ENCODE measurements at regions not wholly inside any gene's neighbourhood (a gene's known extent, or its start where the extent isn't known, plus 50 kb on each side); places are given as distances from the start of the nearest gene placed in this dataset.
"Not testable (repeated sequence)": the region's sequence is repeated elsewhere in the genome, so short reads cannot be mapped to it uniquely, and the experiment has no call there.

DNA sequence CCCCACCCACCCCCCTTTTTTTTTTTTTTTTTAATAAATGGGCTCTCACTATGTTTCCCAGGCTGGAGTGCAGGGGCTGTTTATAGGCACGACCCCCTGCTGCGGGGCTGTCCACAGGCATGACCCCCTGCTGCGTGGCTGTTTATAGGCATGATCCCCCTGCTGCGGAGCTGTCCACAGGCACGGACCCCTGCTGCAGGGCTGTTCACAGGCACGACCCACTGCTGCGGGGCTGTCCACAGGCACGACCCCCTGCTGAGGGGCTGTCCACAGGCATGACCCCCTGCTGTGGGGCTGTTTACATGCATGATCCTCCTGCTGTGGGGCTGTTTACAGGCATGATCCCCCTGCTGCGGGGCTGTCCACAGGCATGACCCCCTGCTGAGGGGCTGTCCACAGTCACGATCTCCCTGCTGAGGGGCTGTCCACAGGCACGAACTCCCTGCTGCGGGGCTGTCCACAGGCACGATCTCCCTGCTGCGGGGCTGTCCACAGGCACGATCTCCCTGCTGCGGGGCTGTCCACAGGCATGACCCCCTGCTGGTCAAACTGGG lies 1385.3 kb downstream of the FOXD4L5 start:
- H2BK5ac ChIP-seq (ENCODE audit: low read depth, low read length, poor library complexity, severe bottlenecking); CTCF ChIA-PET; dilution Hi-C loops (cut with HindIII; ENCODE audit: low sequenced_read_pairs, unreplicated experiment): not testable (repeated sequence)

DNA sequence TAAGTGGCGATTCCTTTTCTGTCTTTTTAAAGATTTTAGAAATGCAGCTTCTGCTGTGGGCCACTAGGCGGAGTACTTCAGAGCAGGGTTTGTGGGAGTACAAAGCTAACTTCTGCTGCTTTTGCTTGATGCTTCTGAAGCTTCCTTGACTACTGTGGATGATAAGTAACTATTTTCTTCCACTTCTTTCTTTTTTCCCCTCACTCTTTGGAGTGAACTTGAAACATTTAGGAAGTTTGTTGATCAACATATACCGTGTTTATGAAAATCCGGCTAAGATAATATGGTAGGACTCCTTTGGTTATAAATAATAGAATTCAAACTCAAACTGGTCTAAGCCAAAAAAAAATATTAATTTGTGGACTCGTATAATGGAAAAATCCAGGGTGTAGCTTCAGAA lies 1403.6 kb downstream of the FOXD4L5 start:
- POLR2A ChIA-PET (ENCODE audit: unreplicated experiment); H4K20me1 ChIP-seq (ENCODE audit: insufficient read depth, low read length); H2BK20ac ChIP-seq (ENCODE audit: low read depth, low read length); H3K4me1 ChIP-seq (ENCODE audit: control insufficient read depth, insufficient read depth, low read length); H3K56ac ChIP-seq (ENCODE audit: extremely low read depth, insufficient read depth, low read length); DNase-seq; ATAC-seq (ENCODE audit: low read depth); intact Hi-C loops (cut with micrococcal nuclease); H3K27me3 ChIP-seq (ENCODE audit: control insufficient read depth, insufficient read depth, low read length); H4K5ac ChIP-seq (ENCODE audit: low read depth, low read length); H2AK9ac ChIP-seq (replicated peaks; ENCODE audit: low read depth, low read length, poor library complexity); H3K36me3 ChIP-seq (ENCODE audit: control insufficient read depth, insufficient read depth, low read length); H2BK5ac ChIP-seq (ENCODE audit: low read depth, low read length, poor library complexity, severe bottlenecking); H3K14ac ChIP-seq (replicated peaks; ENCODE audit: low read depth, low read length); BruUV-seq (replicated peaks); H3K27ac ChIP-seq (ENCODE audit: insufficient read depth, low read length); H2BK120ac ChIP-seq (ENCODE audit: low read depth, low read length); H3K4ac ChIP-seq (ENCODE audit: low read depth, low read length); CTCF ChIA-PET; H3K9me1 ChIP-seq (ENCODE audit: insufficient read depth, low read length); H2BK15ac ChIP-seq (ENCODE audit: low read depth, low read length); H4K91ac ChIP-seq (ENCODE audit: insufficient read depth, low read depth, low read length); H2AFZ ChIP-seq (replicated peaks; ENCODE audit: low read length, poor library complexity); H3K79me1 ChIP-seq (ENCODE audit: low read depth in 1 of 2, low read length in 2 of 2); H3K9me3 ChIP-seq (ENCODE audit: control insufficient read depth, insufficient read depth, low read length); H4K8ac ChIP-seq (ENCODE audit: low read depth in 2 of 2, low read length in 2 of 2); H3K4me2 ChIP-seq (ENCODE audit: low read depth, low read length); H2AK5ac ChIP-seq (ENCODE audit: low read depth, low read length); H3K23ac ChIP-seq (ENCODE audit: low read depth, low read length); H3K9ac ChIP-seq (ENCODE audit: low read depth, low read length); H3K18ac ChIP-seq (ENCODE audit: low read depth, low read length); in situ Hi-C loops (cut with MboI; ENCODE audit: low sequenced_read_pairs); H3K4me3 ChIP-seq (ENCODE audit: insufficient read depth, low read depth, low read length); dilution Hi-C loops (cut with HindIII; ENCODE audit: low sequenced_read_pairs, unreplicated experiment): not testable (repeated sequence)
- no CpG with 5 or more reads among the region's 5 CpGs for WGBS, 2 experiments (ENCODE audit: extremely low coverage in 2 of 2, insufficient read length in 1 of 2)

More for the DNA sequence above, 1385.3 kb downstream of the FOXD4L5 start:
- H3K79me1 ChIP-seq (ENCODE audit: low read depth in 1 of 2, low read length in 2 of 2); H3K4me3 ChIP-seq (ENCODE audit: insufficient read depth, low read depth, low read length); H3K9ac ChIP-seq (ENCODE audit: low read depth, low read length); H3K27ac ChIP-seq (ENCODE audit: insufficient read depth, low read length); H3K56ac ChIP-seq (ENCODE audit: extremely low read depth, insufficient read depth, low read length); H3K4ac ChIP-seq (ENCODE audit: low read depth, low read length); intact Hi-C loops (cut with micrococcal nuclease); in situ Hi-C loops (cut with MboI; ENCODE audit: low sequenced_read_pairs); H3K27me3 ChIP-seq (ENCODE audit: control insufficient read depth, insufficient read depth, low read length); H3K23ac ChIP-seq (ENCODE audit: low read depth, low read length); H3K9me3 ChIP-seq (ENCODE audit: control insufficient read depth, insufficient read depth, low read length); H2BK120ac ChIP-seq (ENCODE audit: low read depth, low read length); DNase-seq; H2BK20ac ChIP-seq (ENCODE audit: low read depth, low read length); H3K4me2 ChIP-seq (ENCODE audit: low read depth, low read length); H3K14ac ChIP-seq (replicated peaks; ENCODE audit: low read depth, low read length); H3K9me1 ChIP-seq (ENCODE audit: insufficient read depth, low read length); H4K8ac ChIP-seq (ENCODE audit: low read depth in 2 of 2, low read length in 2 of 2); H2AK9ac ChIP-seq (replicated peaks; ENCODE audit: low read depth, low read length, poor library complexity); H2AK5ac ChIP-seq (ENCODE audit: low read depth, low read length); H3K36me3 ChIP-seq (ENCODE audit: control insufficient read depth, insufficient read depth, low read length); BruUV-seq (replicated peaks); POLR2A ChIA-PET (ENCODE audit: unreplicated experiment); ATAC-seq (ENCODE audit: low read depth); H4K20me1 ChIP-seq (ENCODE audit: insufficient read depth, low read length); H4K91ac ChIP-seq (ENCODE audit: insufficient read depth, low read depth, low read length); H4K5ac ChIP-seq (ENCODE audit: low read depth, low read length); H3K4me1 ChIP-seq (ENCODE audit: control insufficient read depth, insufficient read depth, low read length); H2BK15ac ChIP-seq (ENCODE audit: low read depth, low read length); H3K18ac ChIP-seq (ENCODE audit: low read depth, low read length); H2AFZ ChIP-seq (replicated peaks; ENCODE audit: low read length, poor library complexity): not testable (repeated sequence)
- WGBS, 2 experiments (ENCODE audit: extremely low coverage in 2 of 2, insufficient read length in 1 of 2), result 68% methylated on average over 7 of the region's 16 CpGs; no CpG with 5 or more reads in 1 of the 2 experiments
